GM06990 (cell line): ENCODE measurements at regions not wholly inside any gene's neighbourhood (a gene's known extent, or its start where the extent isn't known, plus 50 kb on each side); places are given as distances from the start of the nearest gene placed in this dataset.
"Not testable (repeated sequence)": the region's sequence is repeated elsewhere in the genome, so short reads cannot be mapped to it uniquely, and the experiment has no call there.

Source experiments
- DNase-seq: peaks from one replicate; pipeline ENCODE4 v3.0.0-alpha.2; 2011; ENCODE audit not compliant: insufficient read length; ENCODE audit errors: extremely low read depth
- H3K27me3 ChIP-seq: replicated peaks from 2 replicates; pipeline ENCODE4 v1.6.0; 2011; ENCODE audit warnings: low read length; ENCODE audit not compliant: control insufficient read depth, insufficient read depth
- H3K36me3 ChIP-seq: 2 replicates; pipeline ENCODE4 v1.5.1; 2011; ENCODE audit warnings: low read length; ENCODE audit not compliant: control insufficient read depth, insufficient read depth
- H3K4me3 ChIP-seq: replicated peaks from 2 replicates; pipeline ENCODE4 v1.5.1; 2011; ENCODE audit warnings: low read depth, mild to moderate bottlenecking, control low read depth, low read length
- CTCF ChIP-seq: IDR thresholded peaks from 2 replicates; pipeline ENCODE4 v1.5.1; 2011; ENCODE audit warnings: low read length, control low read depth, mild to moderate bottlenecking, inconsistent platforms; ENCODE audit not compliant: insufficient read depth, poor library complexity, severe bottlenecking

GRCh38 chrX:115357326-115358120 lies 68.0 kb downstream of the LUZP4 start:
- no peak for DNase-seq
- Histone ChIP-seq H3K27me3 (no peaks in the 10 kb centered on the region), H3K36me3 (no peaks in the 10 kb centered on the region), H3K4me3 (no peak overlapping the region)
- no peak for TF ChIP-seq CTCF

GRCh38 chrX:115359508-115359907 lies 70.0 kb downstream of the LUZP4 start:
- not testable (repeated sequence) for DNase-seq, H3K27me3 ChIP-seq

GRCh38 chrX:115360220-115360781 lies 70.8 kb downstream of the LUZP4 start:
- Histone ChIP-seq H3K36me3 (no peaks in the 10 kb centered on the region), H3K27me3 (no peaks in the 10 kb centered on the region), H3K4me3 (no peak overlapping the region)
- no peak for TF ChIP-seq CTCF
- DNase-seq = no peak

More at GRCh38 chrX:115359508-115359907, 70.0 kb downstream of the LUZP4 start:
- not testable (repeated sequence) for H3K36me3 ChIP-seq, H3K4me3 ChIP-seq

GRCh38 chrX:115362334-115363095 lies 73.0 kb downstream of the LUZP4 start:
- no peaks in the 10 kb centered on the region for H3K36me3 ChIP-seq
- TF ChIP-seq CTCF = no peak
- no peak for DNase-seq
- H3K4me3 ChIP-seq = no peak overlapping the region
- no peaks in the 10 kb centered on the region for H3K27me3 ChIP-seq

GRCh38 chrX:115363372-115363771 lies 73.9 kb downstream of the LUZP4 start:
- no peak overlapping the region for H3K4me3 ChIP-seq
- no peaks in the 10 kb centered on the region for H3K36me3 ChIP-seq
- H3K27me3 ChIP-seq = no peaks in the 10 kb centered on the region
- DNase-seq = no peak
- TF ChIP-seq CTCF = no peak

GRCh38 chrX:115363897-115364296 lies 74.4 kb downstream of the LUZP4 start:
- no peak for DNase-seq
- Histone ChIP-seq H3K27me3 (no peaks in the 10 kb centered on the region), H3K4me3 (no peak overlapping the region), H3K36me3 (no peaks in the 10 kb centered on the region)
- TF ChIP-seq CTCF = no peak
